ENCODE measurements at regions not wholly inside any gene's neighbourhood (a gene's known extent, or its start where the extent isn't known, plus 50 kb on each side); places are given as distances from the start of the nearest gene placed in this dataset.

- TF ChIP-seq, protein P1, sequence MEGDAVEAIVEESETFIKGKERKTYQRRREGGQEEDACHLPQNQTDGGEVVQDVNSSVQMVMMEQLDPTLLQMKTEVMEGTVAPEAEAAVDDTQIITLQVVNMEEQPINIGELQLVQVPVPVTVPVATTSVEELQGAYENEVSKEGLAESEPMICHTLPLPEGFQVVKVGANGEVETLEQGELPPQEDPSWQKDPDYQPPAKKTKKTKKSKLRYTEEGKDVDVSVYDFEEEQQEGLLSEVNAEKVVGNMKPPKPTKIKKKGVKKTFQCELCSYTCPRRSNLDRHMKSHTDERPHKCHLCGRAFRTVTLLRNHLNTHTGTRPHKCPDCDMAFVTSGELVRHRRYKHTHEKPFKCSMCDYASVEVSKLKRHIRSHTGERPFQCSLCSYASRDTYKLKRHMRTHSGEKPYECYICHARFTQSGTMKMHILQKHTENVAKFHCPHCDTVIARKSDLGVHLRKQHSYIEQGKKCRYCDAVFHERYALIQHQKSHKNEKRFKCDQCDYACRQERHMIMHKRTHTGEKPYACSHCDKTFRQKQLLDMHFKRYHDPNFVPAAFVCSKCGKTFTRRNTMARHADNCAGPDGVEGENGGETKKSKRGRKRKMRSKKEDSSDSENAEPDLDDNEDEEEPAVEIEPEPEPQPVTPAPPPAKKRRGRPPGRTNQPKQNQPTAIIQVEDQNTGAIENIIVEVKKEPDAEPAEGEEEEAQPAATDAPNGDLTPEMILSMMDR (conservative IDR thresholded peaks at IDR 0.05; ENCODE audit: low read depth, low read length): no peak
- no peak overlapping the region for H3K4me3 ChIP-seq (ENCODE audit: low read depth, low read length)
- no peak for DNase-seq (ENCODE audit: low read depth)
These were observed 184.7 kb downstream of the MYCN start for GRCh38 chr2:16124881-16125613.

GRCh38 chr2:16123856-16124780, 183.8 kb downstream of the MYCN start:
- TF ChIP-seq, protein P1 (conservative IDR thresholded peaks at IDR 0.05; ENCODE audit: low read depth, low read length): no peak
- DNase-seq (ENCODE audit: low read depth): no peak
- no peak overlapping the region for H3K4me3 ChIP-seq (ENCODE audit: low read depth, low read length)

- H3K4me3 ChIP-seq (ENCODE audit: low read depth, low read length): no peak overlapping the region
- TF ChIP-seq, protein P1 (conservative IDR thresholded peaks at IDR 0.05; ENCODE audit: low read depth, low read length): no peak
- DNase-seq (ENCODE audit: low read depth): no peak
These were observed 183.1 kb downstream of the MYCN start for GRCh38 chr2:16123421-16123820.

DNA sequence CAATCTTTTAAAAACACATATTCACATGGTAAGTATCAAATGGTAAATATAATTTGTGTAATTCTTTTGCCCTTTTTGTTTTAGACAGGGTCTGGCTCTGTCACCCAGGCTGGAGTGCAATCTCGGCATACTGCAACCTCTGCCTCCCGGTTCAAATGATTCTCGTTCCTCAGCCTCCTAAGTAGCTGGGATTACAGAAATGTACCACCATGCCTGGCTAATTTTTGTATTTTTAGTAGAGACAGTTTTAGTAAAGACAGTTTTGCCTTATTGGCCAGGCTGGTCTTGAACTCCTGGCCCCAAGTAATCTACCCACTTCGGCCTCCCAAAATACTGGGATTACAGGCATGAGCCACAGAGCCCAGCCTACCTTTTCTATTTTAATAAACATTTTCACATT, 182.2 kb downstream of the MYCN start:
- no peak overlapping the region for H3K4me3 ChIP-seq (ENCODE audit: low read depth, low read length)
- DNase-seq (ENCODE audit: low read depth): no peak
- TF ChIP-seq, protein P1 (conservative IDR thresholded peaks at IDR 0.05; ENCODE audit: low read depth, low read length): no peak

DNA sequence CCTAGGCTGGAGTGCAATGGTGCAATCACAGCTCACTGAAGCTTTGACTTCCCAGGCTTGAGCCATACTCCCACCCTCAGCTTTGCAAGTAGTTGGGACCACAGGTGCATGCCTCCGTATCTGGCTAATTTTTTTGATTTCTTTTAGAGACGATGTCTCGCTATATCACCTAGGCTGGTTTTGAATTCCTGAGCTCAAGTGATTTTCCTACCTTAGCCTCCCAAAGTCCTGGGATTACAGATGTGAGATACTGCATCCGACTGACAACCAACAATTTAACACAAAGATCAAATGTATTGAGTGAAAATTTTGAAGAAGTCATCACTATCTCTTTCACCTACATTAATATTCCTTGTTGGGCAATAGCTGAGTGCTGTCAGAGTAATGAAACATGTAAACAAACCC, 181.6 kb downstream of the MYCN start:
- H3K4me3 ChIP-seq (ENCODE audit: low read depth, low read length): no peak overlapping the region
- no peak for DNase-seq (ENCODE audit: low read depth)
- TF ChIP-seq, protein P1 (conservative IDR thresholded peaks at IDR 0.05; ENCODE audit: low read depth, low read length): no peak

- no peak overlapping the region for H3K4me3 ChIP-seq (ENCODE audit: low read depth, low read length)
- TF ChIP-seq, protein P1 (conservative IDR thresholded peaks at IDR 0.05; ENCODE audit: low read depth, low read length): no peak
- DNase-seq (ENCODE audit: low read depth): no peak
These were observed 181.1 kb downstream of the MYCN start for GRCh38 chr2:16121231-16121985.

All from choroid plexus epithelial cell (primary cell).